Uterus (tissue), 2 donors: ENCODE measurements at regions not wholly inside any gene's neighbourhood (a gene's known extent, or its start where the extent isn't known, plus 50 kb on each side); places are given as distances from the start of the nearest gene placed in this dataset.

Source experiments
- CTCF ChIP-seq, 4 experiments: fragments of 200-600 bp in 2 of 4; fragments of 450-650 bp in 2 of 4; sonication (generic) in 2 of 4; IDR thresholded peaks; one replicate each; pipeline ENCODE4 v1.5.1; 2016 to 2019; ENCODE audit warnings: antibody characterized with exemption in 4 of 4, mild to moderate bottlenecking in 2 of 4, moderate library complexity in 1 of 4
- POLR2A ChIP-seq, 2 donors: fragments of 450-650 bp; IDR thresholded peaks; one replicate each; pipeline ENCODE4 v1.6.1; 2016; ENCODE audit warnings: antibody characterized with exemption in 2 of 2, mild to moderate bottlenecking in 1 of 2, moderate library complexity in 1 of 2

- TF ChIP-seq CTCF (IDR thresholded peaks at IDR 0.05) (no peak), POLR2A (IDR thresholded peaks at IDR 0.05) (no peak)
These were observed 116.0 kb downstream of the MXRA5 start for GRCh38 chrX:3230496-3230895.
